ENCODE measurements at regions not wholly inside any gene's neighbourhood (a gene's known extent, or its start where the extent isn't known, plus 50 kb on each side); places are given as distances from the start of the nearest gene placed in this dataset.
A peak's percentile ranks its signal among the peaks of the same experiment; 100 is the strongest.

DNA sequence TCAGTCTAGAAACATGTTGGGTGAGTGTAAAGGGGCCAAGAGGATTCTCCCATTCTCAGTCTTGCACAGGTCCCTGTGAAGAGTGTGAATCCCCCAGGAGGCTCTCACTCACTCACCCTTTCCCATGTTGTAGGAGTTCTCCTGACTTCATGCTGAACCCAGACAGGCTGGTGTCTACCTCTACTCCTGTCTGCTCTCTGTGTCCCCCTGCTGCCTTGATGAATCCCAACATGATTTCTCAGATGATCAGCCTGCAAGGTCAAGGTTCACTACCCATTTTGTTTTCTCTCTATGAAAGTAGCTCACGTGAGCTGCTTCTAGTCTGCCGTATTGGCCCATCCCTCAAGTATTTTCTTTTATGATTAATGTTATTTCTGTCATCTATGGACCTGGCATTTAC, 500.6 kb downstream of the ETS1 start:
- H3K4me1 ChIP-seq (ENCODE audit: control insufficient read depth, insufficient read depth, low read length), result no peaks in the 10 kb centered on the region
- H3K27me3 Mint-ChIP-seq (ENCODE audit: insufficient read depth), result no peaks in the 10 kb centered on the region
- H3K9me3 ChIP-seq (ENCODE audit: control insufficient read depth, low read length), result peaks cover 17% of the 10 kb centered on the region
- no peak overlapping the region for H3K27ac Mint-ChIP-seq
- no peak overlapping the region for H3K4me3 ChIP-seq (ENCODE audit: low read length)
- no peak for DNase-seq
- no peaks in the 10 kb centered on the region for H3K4me1 Mint-ChIP-seq
- H3K27ac ChIP-seq (ENCODE audit: low read depth, low read length), result no peak overlapping the region
- H3K36me3 ChIP-seq (ENCODE audit: control insufficient read depth, insufficient read depth, low read length), result no peaks in the 10 kb centered on the region
- WGBS, 2 experiments (ENCODE audit: insufficient coverage in 1 of 2, insufficient read length in 1 of 2), result 69% methylated on average over 2 of the region's 2 CpGs; no CpG with 5 or more reads in 1 of the 2 experiments
- H3K36me3 Mint-ChIP-seq (ENCODE audit: low read depth), result no peaks in the 10 kb centered on the region
- H3K4me3 Mint-ChIP-seq, result no peak overlapping the region
- TF ChIP-seq, protein P1, sequence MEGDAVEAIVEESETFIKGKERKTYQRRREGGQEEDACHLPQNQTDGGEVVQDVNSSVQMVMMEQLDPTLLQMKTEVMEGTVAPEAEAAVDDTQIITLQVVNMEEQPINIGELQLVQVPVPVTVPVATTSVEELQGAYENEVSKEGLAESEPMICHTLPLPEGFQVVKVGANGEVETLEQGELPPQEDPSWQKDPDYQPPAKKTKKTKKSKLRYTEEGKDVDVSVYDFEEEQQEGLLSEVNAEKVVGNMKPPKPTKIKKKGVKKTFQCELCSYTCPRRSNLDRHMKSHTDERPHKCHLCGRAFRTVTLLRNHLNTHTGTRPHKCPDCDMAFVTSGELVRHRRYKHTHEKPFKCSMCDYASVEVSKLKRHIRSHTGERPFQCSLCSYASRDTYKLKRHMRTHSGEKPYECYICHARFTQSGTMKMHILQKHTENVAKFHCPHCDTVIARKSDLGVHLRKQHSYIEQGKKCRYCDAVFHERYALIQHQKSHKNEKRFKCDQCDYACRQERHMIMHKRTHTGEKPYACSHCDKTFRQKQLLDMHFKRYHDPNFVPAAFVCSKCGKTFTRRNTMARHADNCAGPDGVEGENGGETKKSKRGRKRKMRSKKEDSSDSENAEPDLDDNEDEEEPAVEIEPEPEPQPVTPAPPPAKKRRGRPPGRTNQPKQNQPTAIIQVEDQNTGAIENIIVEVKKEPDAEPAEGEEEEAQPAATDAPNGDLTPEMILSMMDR (conservative IDR thresholded peaks at IDR 0.05), result peak; percentile 43
- H3K9ac ChIP-seq (ENCODE audit: extremely low read depth, low read length, poor library complexity, severe bottlenecking), result no peak overlapping the region
- H3K27me3 ChIP-seq (ENCODE audit: control insufficient read depth, insufficient read depth, low read length, poor library complexity, severe bottlenecking), result no peaks in the 10 kb centered on the region
- peaks cover 15% of the 10 kb centered on the region for H3K9me3 Mint-ChIP-seq

- no peak for DNase-seq
- Mint-ChIP-seq H3K4me1 (no peaks in the 10 kb centered on the region), H3K4me3 (no peak overlapping the region), H3K9me3 (peaks cover 10% of the 10 kb centered on the region), H3K27me3 (ENCODE audit: insufficient read depth) (no peaks in the 10 kb centered on the region), H3K27ac (no peak overlapping the region), H3K36me3 (ENCODE audit: low read depth) (no peaks in the 10 kb centered on the region)
- Histone ChIP-seq H3K4me3 (ENCODE audit: low read length) (no peak overlapping the region), H3K9ac (ENCODE audit: extremely low read depth, low read length, poor library complexity, severe bottlenecking) (no peak overlapping the region), H3K27me3 (ENCODE audit: control insufficient read depth, insufficient read depth, low read length, poor library complexity, severe bottlenecking) (no peaks in the 10 kb centered on the region), H3K4me1 (ENCODE audit: control insufficient read depth, insufficient read depth, low read length) (no peaks in the 10 kb centered on the region), H3K36me3 (ENCODE audit: control insufficient read depth, insufficient read depth, low read length) (no peaks in the 10 kb centered on the region), H3K9me3 (ENCODE audit: control insufficient read depth, low read length) (peaks cover 14% of the 10 kb centered on the region), H3K27ac (ENCODE audit: low read depth, low read length) (no peak overlapping the region)
- WGBS, 2 experiments (ENCODE audit: insufficient coverage in 1 of 2, insufficient read length in 1 of 2), result 48% methylated on average over 1 of the region's 1 CpG; no CpG with 5 or more reads in 1 of the 2 experiments
- TF ChIP-seq, protein P1 (conservative IDR thresholded peaks at IDR 0.05), result no peak
These were observed 502.1 kb downstream of the ETS1 start for GRCh38 chr11:128085276-128085675.

GRCh38 chr11:128082574-128082973, 504.8 kb downstream of the ETS1 start:
- Histone ChIP-seq H3K27me3 (ENCODE audit: control insufficient read depth, insufficient read depth, low read length, poor library complexity, severe bottlenecking) (no peaks in the 10 kb centered on the region), H3K36me3 (ENCODE audit: control insufficient read depth, insufficient read depth, low read length) (no peaks in the 10 kb centered on the region), H3K27ac (ENCODE audit: low read depth, low read length) (no peak overlapping the region), H3K4me1 (ENCODE audit: control insufficient read depth, insufficient read depth, low read length) (no peaks in the 10 kb centered on the region), H3K9me3 (ENCODE audit: control insufficient read depth, low read length) (no peaks in the 10 kb centered on the region), H3K4me3 (ENCODE audit: low read length) (no peak overlapping the region), H3K9ac (ENCODE audit: extremely low read depth, low read length, poor library complexity, severe bottlenecking) (no peak overlapping the region)
- H3K4me1 Mint-ChIP-seq, result no peaks in the 10 kb centered on the region
- H3K4me3 Mint-ChIP-seq, result no peak overlapping the region
- no peak overlapping the region for H3K27ac Mint-ChIP-seq
- DNase-seq, result no peak
- WGBS, 2 experiments (ENCODE audit: insufficient coverage in 1 of 2, insufficient read length in 1 of 2), result 94 to 100% methylated on average over 1 to 2 of the region's 2 CpGs
- no peaks in the 10 kb centered on the region for H3K36me3 Mint-ChIP-seq (ENCODE audit: low read depth)
- no peaks in the 10 kb centered on the region for H3K27me3 Mint-ChIP-seq (ENCODE audit: insufficient read depth)
- peaks cover 3% of the 10 kb centered on the region for H3K9me3 Mint-ChIP-seq
- TF ChIP-seq, protein P1 (conservative IDR thresholded peaks at IDR 0.05), result no peak
